OCI-M1 (cell line): ENCODE measurements at regions not wholly inside any gene's neighbourhood (a gene's known extent, or its start where the extent isn't known, plus 50 kb on each side); places are given as distances from the start of the nearest gene placed in this dataset.

Source experiments
- DNase-seq: peaks from one replicate; lab custom pipeline; 2025; lab: John Stamatoyannopoulos, UW

DNA sequence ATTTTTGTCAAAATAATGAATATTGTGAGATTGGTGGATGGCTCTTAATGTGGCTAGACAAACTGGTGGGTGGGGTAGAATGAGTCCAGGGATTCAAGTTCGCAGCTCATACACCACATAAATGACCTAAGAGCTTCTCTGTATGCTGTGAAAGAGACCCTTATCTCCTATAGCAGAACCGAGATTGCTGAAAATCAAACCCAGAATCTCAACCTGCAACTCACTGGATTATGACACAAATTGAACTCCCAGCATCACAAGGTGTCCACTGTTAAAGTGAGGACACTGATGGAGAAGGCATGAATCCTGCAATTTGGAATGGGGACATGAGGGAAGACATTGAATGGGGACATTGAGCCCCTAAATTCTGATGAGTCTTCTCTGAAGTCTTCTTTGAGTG is 51.3 kb upstream of the CNKSR3 start:
- no peak for DNase-seq

DNA sequence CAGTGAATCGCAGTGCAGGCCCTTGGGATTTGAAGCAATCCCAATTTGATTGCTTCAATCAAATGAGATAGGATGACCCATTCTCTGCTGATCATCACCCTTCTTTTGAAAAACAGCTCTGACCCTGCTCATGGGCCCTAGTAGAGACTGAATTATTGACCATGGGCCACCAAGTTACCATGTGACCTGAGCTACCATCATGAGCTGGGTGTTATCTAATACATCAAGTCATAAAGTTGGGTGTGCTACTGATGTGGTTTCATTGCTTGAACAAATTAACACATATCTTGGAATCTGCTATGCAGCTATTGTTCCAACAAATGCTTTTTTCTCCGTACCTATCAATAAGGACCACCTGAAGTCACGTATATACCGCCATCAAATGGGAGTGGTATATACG is 54.8 kb upstream of the CNKSR3 start:
- no peak for DNase-seq

GRCh38 chr6:154566866-154567265 is 56.4 kb upstream of the CNKSR3 start:
- no peak for DNase-seq

DNA sequence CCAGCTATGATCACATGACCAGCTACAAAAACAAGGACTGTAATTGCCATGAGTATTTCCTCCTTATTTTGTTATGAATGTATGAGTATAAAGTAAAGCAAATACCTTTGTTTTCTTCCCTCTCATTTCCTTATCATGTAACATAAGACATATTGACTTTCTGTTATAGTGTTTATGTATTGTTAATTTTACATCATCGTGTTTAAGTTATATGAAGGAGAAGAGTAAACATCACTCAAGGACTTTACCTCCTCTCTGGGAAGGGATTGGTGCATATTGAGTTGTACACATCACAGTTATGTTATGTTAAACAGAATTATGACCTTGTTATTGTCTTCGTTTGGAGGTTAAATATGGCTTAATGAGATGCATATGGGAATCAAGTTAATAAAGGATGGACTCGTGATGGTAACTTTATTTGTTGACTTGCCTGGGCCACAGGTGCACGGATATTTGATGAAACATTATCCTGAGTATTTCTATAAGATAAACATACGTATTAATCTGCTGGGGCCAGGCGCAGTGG is 57.3 kb upstream of the CNKSR3 start:
- no peak for DNase-seq

- no peak for DNase-seq
Observed at GRCh38 chr6:154569156-154569862, 58.8 kb upstream of the CNKSR3 start.

- DNase-seq, result no peak
Observed at GRCh38 chr6:154570505-154570904, 60.0 kb upstream of the CNKSR3 start.

DNA sequence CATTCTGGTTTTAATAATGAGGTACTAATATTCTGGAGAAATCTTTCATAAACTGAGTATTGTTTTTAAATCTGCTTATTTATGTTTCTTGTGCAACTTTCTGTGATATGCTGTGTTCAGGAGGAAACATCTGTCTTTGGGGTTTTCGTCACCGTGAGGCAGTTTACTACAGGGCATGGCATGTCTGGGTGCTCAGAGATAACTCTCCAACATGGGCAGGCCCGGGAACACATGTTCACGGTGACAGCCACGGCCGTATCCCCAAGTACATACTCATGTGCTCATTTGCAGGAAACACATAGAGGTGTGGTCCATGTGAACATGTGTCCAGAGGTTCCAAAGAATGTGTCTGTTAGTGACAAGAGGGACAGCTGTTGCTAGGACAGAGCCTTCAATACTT is 62.1 kb upstream of the CNKSR3 start:
- DNase-seq, result peak; percentile 53

DNA sequence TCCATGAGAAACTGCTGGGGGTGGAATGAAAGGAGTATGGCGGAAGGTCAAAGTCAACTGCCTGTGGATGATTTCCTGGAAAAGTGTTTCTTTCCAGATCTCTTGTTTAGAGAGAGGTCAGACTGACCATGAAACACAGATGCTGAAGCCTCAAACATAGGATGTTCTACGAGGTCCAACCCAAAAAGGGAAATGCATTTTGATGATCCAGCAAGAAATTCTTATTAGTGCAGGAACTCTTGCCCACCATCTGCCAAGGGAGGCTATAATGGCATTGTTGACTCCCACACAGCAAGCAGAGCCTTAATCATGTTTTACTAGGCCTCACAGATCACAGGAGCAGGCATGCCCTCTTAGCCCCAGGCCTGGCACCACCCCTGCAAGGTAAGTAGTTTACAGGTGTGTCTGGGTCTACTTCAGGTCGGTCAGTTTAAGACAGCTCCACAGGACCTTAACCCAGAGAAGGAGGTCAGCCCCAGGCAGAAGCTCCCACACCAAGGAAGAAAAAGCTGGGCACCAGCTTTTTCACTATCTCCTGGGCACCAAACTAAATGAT is 67.6 kb upstream of the CNKSR3 start:
- DNase-seq, result no peak

DNA sequence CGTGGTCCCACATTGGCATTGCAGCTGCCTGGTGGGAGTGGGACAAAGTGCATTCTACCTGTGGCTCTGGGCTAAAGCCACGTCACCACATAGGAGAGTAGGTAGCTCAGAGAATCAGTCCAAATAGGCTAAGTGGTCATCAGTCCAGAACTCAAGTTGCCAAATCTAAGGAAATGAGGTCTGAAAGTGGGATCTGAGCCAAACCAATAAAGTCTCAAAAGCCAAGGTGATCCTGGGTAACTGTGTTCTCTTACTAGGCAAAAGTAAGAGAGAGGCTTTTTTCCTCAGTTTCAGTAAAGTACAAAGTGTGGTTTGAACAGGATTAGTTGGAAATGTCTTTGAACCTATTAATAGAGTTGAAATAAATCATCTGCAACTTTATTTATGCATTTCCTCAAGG is 68.6 kb upstream of the CNKSR3 start:
- no peak for DNase-seq

GRCh38 chr6:154579485-154579884 is 69.0 kb upstream of the CNKSR3 start:
- DNase-seq, result no peak

DNA sequence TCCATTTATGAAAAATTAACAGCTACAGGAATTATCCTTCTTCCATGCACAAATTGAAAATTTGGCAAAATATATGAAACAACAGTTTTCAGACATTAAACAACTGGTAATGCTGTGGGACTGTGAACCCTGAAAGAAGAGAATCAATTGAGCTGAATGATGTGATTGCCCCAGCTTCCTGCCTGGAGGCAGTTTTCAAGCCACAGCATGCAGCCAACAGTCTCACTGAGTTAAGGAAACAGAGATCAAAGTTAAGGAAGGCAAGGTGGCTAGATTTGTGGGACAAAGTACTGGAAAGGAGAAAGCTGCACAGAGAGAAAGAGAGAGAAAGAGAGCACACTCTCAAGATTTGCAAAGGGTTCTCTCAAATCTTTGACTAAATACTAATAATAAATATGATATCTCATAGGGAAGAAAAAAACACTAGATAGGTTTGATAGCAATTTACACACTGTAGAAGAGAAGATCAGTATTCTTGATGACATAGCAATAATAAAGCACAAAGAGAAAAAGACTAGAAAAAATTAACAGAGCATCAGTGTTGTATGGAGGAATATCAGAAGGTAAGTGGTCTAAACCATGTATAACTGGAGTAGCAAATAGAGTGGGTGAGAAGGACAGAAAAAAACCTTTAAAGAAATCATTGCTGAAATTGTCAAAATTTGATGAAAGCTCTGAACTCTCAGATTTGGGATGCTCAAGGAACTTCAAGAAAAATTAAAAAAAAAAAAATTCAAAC is 70.1 kb upstream of the CNKSR3 start:
- DNase-seq, result no peak

- DNase-seq, result no peak
Observed at GRCh38 chr6:154582696-154583095, 72.2 kb upstream of the CNKSR3 start.

DNA sequence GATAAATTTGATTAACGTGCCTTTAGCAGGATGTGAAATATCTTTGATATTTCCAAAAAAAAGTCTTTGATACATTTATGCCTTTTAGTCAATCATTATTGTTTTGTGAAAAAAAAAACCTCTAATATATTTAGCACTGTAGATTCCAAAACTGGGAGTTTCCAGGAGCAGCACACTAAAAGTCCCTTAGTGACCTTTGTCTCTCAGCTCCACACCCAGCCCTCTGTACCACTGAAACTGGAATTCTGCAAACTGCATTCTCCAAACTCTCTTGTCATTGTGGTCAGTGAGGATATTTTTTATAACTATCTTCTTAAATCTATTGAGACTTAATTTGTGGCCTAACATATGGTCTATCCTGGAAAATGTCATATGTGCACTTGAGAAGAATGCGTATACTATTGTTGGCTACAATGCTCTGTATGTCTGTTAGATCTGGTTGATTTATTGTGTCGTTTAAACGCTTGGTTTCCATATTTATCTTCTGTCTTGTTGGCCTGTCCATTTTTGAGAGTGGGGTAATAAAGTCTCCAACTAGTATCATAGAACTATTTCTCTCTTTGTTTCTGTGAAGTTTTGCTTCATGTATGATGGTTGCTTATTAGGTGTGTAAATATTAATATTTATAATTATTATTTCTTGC is 73.2 kb upstream of the CNKSR3 start:
- DNase-seq, result no peak

DNA sequence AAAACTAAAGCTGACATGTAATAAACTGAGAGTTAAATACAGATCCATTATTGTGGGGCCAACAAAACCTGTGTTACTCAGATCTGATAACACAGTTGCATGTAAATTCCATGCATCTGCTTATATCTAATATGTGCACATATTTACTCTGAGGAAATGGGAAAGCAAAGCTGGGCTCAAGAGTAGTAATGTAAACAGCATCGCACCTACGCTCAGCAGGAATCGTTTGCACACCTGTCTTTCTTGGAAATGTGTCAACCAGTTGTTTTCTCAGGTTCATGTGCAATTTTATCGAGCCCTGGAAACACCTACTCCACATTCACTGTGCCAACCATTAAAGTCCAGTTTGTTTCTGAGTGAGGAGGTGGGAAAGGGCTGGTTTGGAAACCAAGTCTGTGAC is 80.3 kb upstream of the CNKSR3 start:
- DNase-seq, result no peak

- no peak for DNase-seq
Observed at GRCh38 chr6:154591234-154591633, 80.7 kb upstream of the CNKSR3 start.

DNA sequence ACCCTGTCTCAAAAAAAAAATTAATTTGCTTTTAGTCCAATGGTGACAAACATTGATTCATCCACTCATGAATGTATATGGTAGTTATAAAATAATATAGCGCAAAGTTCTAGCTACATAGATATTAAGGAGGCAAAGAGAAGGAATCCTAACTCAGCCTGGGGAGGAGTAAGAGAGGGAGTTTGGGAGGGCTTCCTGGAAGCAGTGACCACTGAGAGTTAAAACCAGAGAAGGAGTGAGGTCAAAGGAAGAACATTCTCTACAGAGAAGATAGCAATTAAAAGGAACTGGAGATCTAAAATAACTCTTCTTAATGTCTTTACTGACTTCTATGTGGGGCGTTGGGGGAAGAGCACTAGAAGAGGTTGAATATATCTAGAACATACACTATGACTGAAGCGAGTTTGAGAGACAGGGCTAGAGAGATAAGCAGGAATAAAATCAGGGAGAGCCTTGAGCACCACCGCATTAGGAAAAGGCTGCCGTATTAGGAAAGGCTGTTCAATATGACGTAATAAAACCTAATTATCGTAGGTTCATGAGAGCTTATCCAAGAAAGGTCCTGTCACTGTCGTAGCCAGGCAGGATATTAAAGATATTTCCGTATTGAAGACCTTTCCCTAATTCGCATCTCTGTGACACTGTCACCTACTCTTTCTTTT is 81.8 kb upstream of the CNKSR3 start:
- DNase-seq, result no peak

DNA sequence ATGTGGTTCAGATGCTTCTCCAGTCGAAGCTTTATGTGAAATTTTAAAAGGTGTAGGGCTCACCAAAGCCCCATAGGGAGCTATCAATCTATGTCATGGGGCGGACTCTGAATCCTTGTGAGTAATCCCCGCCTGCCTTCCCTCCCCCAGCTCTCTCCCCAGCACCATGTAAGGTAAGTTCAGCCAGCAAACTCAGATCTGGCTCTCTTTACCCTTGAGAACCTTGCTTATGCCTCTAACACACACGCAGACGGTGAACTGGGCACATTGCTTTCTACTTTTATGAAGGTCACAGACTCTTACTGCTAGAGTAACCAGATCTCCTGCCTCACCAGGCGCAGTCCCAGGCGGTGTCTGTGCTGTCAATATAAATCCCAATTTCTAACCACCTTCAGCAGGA is 82.6 kb upstream of the CNKSR3 start:
- DNase-seq, result no peak

- DNase-seq, result no peak
Observed at GRCh38 chr6:154594496-154595198, 84.2 kb upstream of the CNKSR3 start.

DNA sequence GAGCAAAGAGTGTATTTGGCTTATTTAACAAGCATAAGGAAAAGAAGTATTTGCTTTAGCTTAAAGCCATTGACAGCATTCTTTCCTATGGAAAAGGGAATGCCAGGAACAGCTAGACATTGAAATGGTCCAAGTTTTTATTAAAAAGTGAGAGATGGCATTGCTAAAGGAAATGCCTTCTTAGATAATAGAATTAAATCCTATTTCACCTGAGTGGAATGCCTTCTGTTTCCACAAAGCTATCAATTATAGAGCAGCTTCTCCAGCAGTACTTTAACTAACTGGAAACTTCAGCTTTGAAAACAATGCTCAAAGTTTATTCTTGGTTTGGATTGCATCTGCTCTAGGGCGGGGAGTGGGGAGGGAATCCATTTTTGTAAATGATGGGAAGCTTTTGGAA is 85.1 kb upstream of the CNKSR3 start:
- DNase-seq, result no peak

DNA sequence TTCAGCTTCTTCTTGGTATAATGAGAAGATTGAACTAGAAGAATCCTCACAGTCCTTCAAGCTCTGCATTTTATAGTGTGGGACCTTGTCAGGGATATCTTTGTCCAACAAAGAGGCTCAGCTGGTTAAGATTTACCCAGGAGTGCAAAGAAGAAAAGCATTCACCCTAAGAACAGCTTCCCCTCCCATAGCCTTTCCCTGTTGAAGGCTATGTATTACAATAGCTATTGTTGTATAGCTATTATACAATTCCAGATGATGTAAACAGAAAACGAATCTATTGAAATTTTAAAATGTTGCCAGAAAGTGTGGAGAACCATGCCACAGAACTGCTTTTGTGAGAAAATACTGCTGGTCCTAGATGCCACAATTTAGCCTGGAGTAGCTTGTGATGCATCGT is 85.5 kb upstream of the CNKSR3 start:
- DNase-seq, result no peak

- DNase-seq, result no peak
Observed at GRCh38 chr6:154596701-154597100, 86.2 kb upstream of the CNKSR3 start.

DNA sequence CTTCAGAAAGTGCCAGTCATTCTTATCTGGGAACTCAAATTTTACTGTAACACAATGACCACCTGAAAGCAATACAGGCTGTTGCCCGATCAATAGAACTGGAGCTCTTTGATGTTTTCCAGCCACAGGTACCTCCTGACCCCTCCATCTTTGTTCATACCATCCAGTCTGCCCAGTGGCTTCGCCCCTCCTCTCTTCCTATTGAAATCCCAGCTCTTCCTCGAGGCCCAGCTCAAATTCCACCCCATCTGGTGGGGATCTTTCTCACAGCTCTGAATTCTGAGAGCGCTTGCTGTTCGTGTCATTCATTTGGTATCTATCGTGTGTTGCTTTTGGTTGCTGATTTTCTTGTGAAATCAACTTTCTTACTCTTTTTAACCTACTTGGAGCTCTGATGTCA is 87.9 kb upstream of the CNKSR3 start:
- DNase-seq, result no peak
